NB4 (cell line): ENCODE measurements at regions not wholly inside any gene's neighbourhood (a gene's known extent, or its start where the extent isn't known, plus 50 kb on each side); places are given as distances from the start of the nearest gene placed in this dataset.

ENCODE experiments used
- MAX ChIP-seq: IDR thresholded peaks from 2 replicates; pipeline ENCODE4 v1.6.1; 2011; ENCODE audit warnings: low read depth, low read length
- MYC ChIP-seq: IDR thresholded peaks from 2 replicates; pipeline ENCODE4 v1.6.1; 2011; ENCODE audit warnings: low read depth, low read length
- POLR2A ChIP-seq: IDR thresholded peaks from 2 replicates; pipeline ENCODE4 v1.6.1; 2011; ENCODE audit warnings: mild to moderate bottlenecking; ENCODE audit not compliant: insufficient read length; ENCODE audit errors: extremely low read depth
- TF ChIP-seq, protein P1 (sequence below): IDR thresholded peaks from one replicate; pipeline ENCODE4 v1.5.1; 2012; ENCODE audit warnings: low read depth, low read length

DNA sequence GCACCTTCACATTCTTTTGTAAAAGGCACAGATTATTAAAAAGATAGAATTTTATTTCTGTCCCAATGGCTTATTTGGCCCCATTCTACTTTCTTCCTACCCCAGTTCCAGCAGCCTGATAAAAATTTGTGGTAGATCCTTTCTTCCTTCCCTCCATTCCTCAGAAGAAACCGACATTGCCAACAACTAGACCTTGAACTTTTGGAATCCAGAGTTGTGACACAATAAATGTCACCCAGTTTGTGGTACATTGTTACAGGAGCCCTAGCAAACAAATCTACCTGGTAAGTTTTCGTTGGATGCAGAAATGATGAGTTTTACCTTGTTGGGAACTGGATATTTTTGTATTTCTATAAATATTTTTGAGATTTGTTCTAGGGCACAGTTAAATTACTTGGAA, 141.6 kb upstream of the IVNS1ABP start:
- no peak for TF ChIP-seq POLR2A
- TF ChIP-seq, protein P1, sequence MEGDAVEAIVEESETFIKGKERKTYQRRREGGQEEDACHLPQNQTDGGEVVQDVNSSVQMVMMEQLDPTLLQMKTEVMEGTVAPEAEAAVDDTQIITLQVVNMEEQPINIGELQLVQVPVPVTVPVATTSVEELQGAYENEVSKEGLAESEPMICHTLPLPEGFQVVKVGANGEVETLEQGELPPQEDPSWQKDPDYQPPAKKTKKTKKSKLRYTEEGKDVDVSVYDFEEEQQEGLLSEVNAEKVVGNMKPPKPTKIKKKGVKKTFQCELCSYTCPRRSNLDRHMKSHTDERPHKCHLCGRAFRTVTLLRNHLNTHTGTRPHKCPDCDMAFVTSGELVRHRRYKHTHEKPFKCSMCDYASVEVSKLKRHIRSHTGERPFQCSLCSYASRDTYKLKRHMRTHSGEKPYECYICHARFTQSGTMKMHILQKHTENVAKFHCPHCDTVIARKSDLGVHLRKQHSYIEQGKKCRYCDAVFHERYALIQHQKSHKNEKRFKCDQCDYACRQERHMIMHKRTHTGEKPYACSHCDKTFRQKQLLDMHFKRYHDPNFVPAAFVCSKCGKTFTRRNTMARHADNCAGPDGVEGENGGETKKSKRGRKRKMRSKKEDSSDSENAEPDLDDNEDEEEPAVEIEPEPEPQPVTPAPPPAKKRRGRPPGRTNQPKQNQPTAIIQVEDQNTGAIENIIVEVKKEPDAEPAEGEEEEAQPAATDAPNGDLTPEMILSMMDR = no peak
- no peak for TF ChIP-seq MYC
- no peak for TF ChIP-seq MAX
